H1 (cell line): ENCODE measurements at regions not wholly inside any gene's neighbourhood (a gene's known extent, or its start where the extent isn't known, plus 50 kb on each side); places are given as distances from the start of the nearest gene placed in this dataset.

ENCODE experiments used
- CTCF ChIA-PET: fragments of 300-600 bp; sonication (Branson Sonifier 250); formaldehyde crosslinking; loops from one replicate; lab custom pipeline; 2021; ENCODE audit not compliant: partially characterized antibody; lab: Charles Lee
- POLR2A ChIA-PET: fragments of 300-600 bp; sonication (Branson Sonifier 250); formaldehyde crosslinking; loops from one replicate; lab custom pipeline; 2021; ENCODE audit warnings: inconsistent platforms; ENCODE audit not compliant: partially characterized antibody; lab: Charles Lee
- DNase-seq, 2 experiments: peaks; one replicate each; pipeline versions ENCODE4 v3.0.0 to v3.0.0-alpha.2; 2010 to 2022; ENCODE audit warnings: low spot score in 2 of 2, low read depth in 1 of 2, mixed read lengths in 1 of 2
- FAIRE-seq: peaks from 2 replicates; lab custom pipeline; 2011; peaks lifted over from hg19 to GRCh38; lab: Jason Lieb, UNC
- H2AFZ ChIP-seq: 2 replicates; pipeline ENCODE4 v1.8.1; 2012; ENCODE audit warnings: low read length, inconsistent platforms
- H2AK5ac ChIP-seq: 2 replicates; pipeline ENCODE4 v1.6.1; 2013; ENCODE audit warnings: low read depth, low read length
- H2BK120ac ChIP-seq: replicated peaks from 2 replicates; pipeline ENCODE3; 2013; ENCODE audit warnings: low read depth, low read length, inconsistent platforms
- H2BK12ac ChIP-seq: 2 replicates; pipeline ENCODE4 v1.6.1; 2013; ENCODE audit warnings: low read depth, low read length
- H2BK15ac ChIP-seq: 2 replicates; pipeline ENCODE4 v1.6.1; 2013; ENCODE audit warnings: low read length
- H2BK20ac ChIP-seq: 2 replicates; pipeline ENCODE4 v1.6.1; 2013; ENCODE audit warnings: low read length
- H2BK5ac ChIP-seq: 2 replicates; pipeline ENCODE4 v1.6.1; 2013; ENCODE audit warnings: low read depth, low read length
- H3K14ac ChIP-seq: 2 replicates; pipeline ENCODE4 v1.6.1; 2013; ENCODE audit warnings: inconsistent platforms; ENCODE audit not compliant: insufficient read length
- H3K18ac ChIP-seq: 2 replicates; pipeline ENCODE4 v1.6.1; 2013; ENCODE audit warnings: low read length; ENCODE audit errors: extremely low read depth
- H3K23ac ChIP-seq: 2 replicates; pipeline ENCODE4 v1.6.1; 2013; ENCODE audit warnings: inconsistent platforms; ENCODE audit not compliant: insufficient read length
- H3K23me2 ChIP-seq: 2 replicates; pipeline ENCODE4 v1.6.1; 2013; ENCODE audit warnings: low read depth, low read length
- H3K27ac ChIP-seq: 2 replicates; pipeline ENCODE4 v1.6.1; 2011; ENCODE audit warnings: low read depth, low read length, inconsistent platforms
- H3K27me3 ChIP-seq, 4 experiments: replicated peaks in 1 of 4; 1 replicate in 1 of 4; 2 replicates in 3 of 4; pipeline versions ENCODE4 v1.6.1 to v1.8.1; 2011 to 2013; ENCODE audit warnings: low read length in 3 of 4, mild to moderate bottlenecking in 3 of 4, inconsistent platforms in 2 of 4, mixed read lengths in 2 of 4, moderate library complexity in 1 of 4; ENCODE audit not compliant: control insufficient read depth in 3 of 4, insufficient read depth in 3 of 4; ENCODE audit errors: extremely low read depth in 1 of 4
- H3K36me3 ChIP-seq, 4 experiments: 2 replicates each; pipeline versions ENCODE4 v1.6.1 to v1.8.1; 2011 to 2013; ENCODE audit warnings: mild to moderate bottlenecking in 4 of 4, low read length in 3 of 4, moderate library complexity in 2 of 4, control low read depth in 1 of 4, inconsistent platforms in 1 of 4; ENCODE audit not compliant: insufficient read depth in 4 of 4, control insufficient read depth in 2 of 4
- H3K4ac ChIP-seq: replicated peaks from 2 replicates; pipeline ENCODE3; 2013; ENCODE audit warnings: low read length, low read depth, mixed read lengths, inconsistent platforms; ENCODE audit not compliant: insufficient read length
- H3K4me1 ChIP-seq, 4 experiments: replicated peaks in 1 of 4; 1 replicate in 1 of 4; 2 replicates in 3 of 4; pipeline versions ENCODE4 v1.6.1 to v1.8.1; 2011 to 2013; ENCODE audit warnings: low read length in 3 of 4, inconsistent platforms in 2 of 4, mixed read lengths in 1 of 4; ENCODE audit not compliant: insufficient read depth in 4 of 4, control insufficient read depth in 3 of 4
- H3K4me2 ChIP-seq, 2 experiments: 2 replicates each; pipeline versions ENCODE4 v1.6.1 to v1.8.1; 2011 to 2013; ENCODE audit warnings: low read depth in 2 of 2, low read length in 2 of 2, control low read depth in 1 of 2, inconsistent platforms in 1 of 2, mild to moderate bottlenecking in 1 of 2; ENCODE audit not compliant: insufficient read depth in 1 of 2
- H3K4me3 ChIP-seq, 4 experiments: fragments of 200-600, 300-600 bp in 1 of 4; sonication (generic), shearing (Covaris generic), sonication (Bioruptor Twin) in 1 of 4; 2 replicates each; pipeline versions ENCODE4 v1.5.1 to v1.8.1; 2011 to 2016; ENCODE audit warnings: low read length in 4 of 4, low read depth in 3 of 4, control low read depth in 2 of 4, inconsistent platforms in 2 of 4, mild to moderate bottlenecking in 2 of 4, mixed read lengths in 1 of 4, moderate library complexity in 1 of 4; ENCODE audit not compliant: insufficient read depth in 2 of 4; ENCODE audit errors: extremely low read depth in 1 of 4
- H3K56ac ChIP-seq: replicated peaks from 2 replicates; pipeline ENCODE3; 2013; ENCODE audit warnings: low read depth, mild to moderate bottlenecking, mixed read lengths, low read length, inconsistent platforms; ENCODE audit not compliant: insufficient read length
- H3K79me1 ChIP-seq: 2 replicates; pipeline ENCODE4 v1.6.1; 2013; ENCODE audit warnings: low read depth, low read length, control low read depth
- H3K79me2 ChIP-seq, 2 experiments: 2 replicates each; pipeline versions ENCODE4 v1.6.1 to v1.8.1; 2012 to 2013; ENCODE audit warnings: low read length in 2 of 2, mild to moderate bottlenecking in 2 of 2, inconsistent platforms in 1 of 2; ENCODE audit not compliant: insufficient read depth in 2 of 2, control insufficient read depth in 1 of 2
- H3K9ac ChIP-seq, 4 experiments: replicated peaks in 1 of 4; 1 replicate in 1 of 4; 2 replicates in 3 of 4; pipeline versions ENCODE4 v1.6.1 to v1.8.1; 2011 to 2013; ENCODE audit warnings: low read depth in 3 of 4, low read length in 3 of 4, control low read depth in 2 of 4, mild to moderate bottlenecking in 2 of 4, moderate library complexity in 2 of 4, inconsistent platforms in 1 of 4; ENCODE audit errors: extremely low read depth in 1 of 4
- H3K9me3 ChIP-seq, 2 experiments: 2 replicates each; pipeline versions ENCODE4 v1.6.1 to v1.8.1; 2012 to 2013; ENCODE audit warnings: mild to moderate bottlenecking in 2 of 2, moderate library complexity in 2 of 2, control low read depth in 1 of 2, inconsistent platforms in 1 of 2, low read depth in 1 of 2, low read length in 1 of 2, mixed read lengths in 1 of 2; ENCODE audit not compliant: insufficient read depth in 2 of 2
- H4K20me1 ChIP-seq, 2 experiments: replicated peaks in 1 of 2; 2 replicates each; pipeline versions ENCODE3 to v1.8.1; 2011 to 2013; ENCODE audit warnings: inconsistent platforms in 2 of 2, low read length in 2 of 2, mild to moderate bottlenecking in 1 of 2; ENCODE audit not compliant: insufficient read depth in 2 of 2, control insufficient read depth in 1 of 2
- H4K5ac ChIP-seq: 2 replicates; pipeline ENCODE4 v1.6.1; 2013; ENCODE audit warnings: low read length, low read depth, mixed read lengths, inconsistent platforms; ENCODE audit not compliant: insufficient read length
- H4K8ac ChIP-seq: 2 replicates; pipeline ENCODE4 v1.8.0; 2013; ENCODE audit warnings: mild to moderate bottlenecking, moderate library complexity, low read length, inconsistent platforms; ENCODE audit not compliant: insufficient read depth; ENCODE audit errors: extremely low read depth
- H4K91ac ChIP-seq: replicated peaks from 2 replicates; pipeline ENCODE3; 2013; ENCODE audit warnings: low read length, mixed read lengths, inconsistent platforms; ENCODE audit not compliant: insufficient read length
- BACH1 ChIP-seq: IDR thresholded peaks from 2 replicates; pipeline ENCODE4 v1.6.1; 2012; ENCODE audit warnings: low read length, improper control_type of control experiment
- CTBP2 ChIP-seq: IDR thresholded peaks from 2 replicates; pipeline ENCODE4 v1.7.0; 2011; ENCODE audit warnings: borderline replicate concordance, mild to moderate bottlenecking, moderate library complexity, mixed read lengths, low read length; ENCODE audit not compliant: insufficient read depth, insufficient read length
- ZNF274 ChIP-seq: IDR thresholded peaks from 2 replicates; pipeline ENCODE4 v1.7.0; 2012; ENCODE audit warnings: low read length, borderline replicate concordance; ENCODE audit errors: extremely low read depth
- WGBS, 2 experiments: shearing (Covaris generic) in 1 of 2; methylation state at CpG; one replicate each; pipeline versions ENCODE4 v1.1.6 to v1.1.7; 2013 to 2015; ENCODE audit warnings: low lambda C conversion rate in 2 of 2, mixed read lengths in 2 of 2, inconsistent platforms in 1 of 2, low coverage in 1 of 2, missing lambda C conversion rate in 1 of 2; ENCODE audit not compliant: insufficient replicate concordance in 2 of 2, insufficient coverage in 1 of 2, insufficient read length in 1 of 2; ENCODE audit errors: extremely low coverage in 1 of 2, missing lambda C conversion rate in 1 of 2; 5-methylcytosine and 5-hydroxymethylcytosine counted together

DNA sequence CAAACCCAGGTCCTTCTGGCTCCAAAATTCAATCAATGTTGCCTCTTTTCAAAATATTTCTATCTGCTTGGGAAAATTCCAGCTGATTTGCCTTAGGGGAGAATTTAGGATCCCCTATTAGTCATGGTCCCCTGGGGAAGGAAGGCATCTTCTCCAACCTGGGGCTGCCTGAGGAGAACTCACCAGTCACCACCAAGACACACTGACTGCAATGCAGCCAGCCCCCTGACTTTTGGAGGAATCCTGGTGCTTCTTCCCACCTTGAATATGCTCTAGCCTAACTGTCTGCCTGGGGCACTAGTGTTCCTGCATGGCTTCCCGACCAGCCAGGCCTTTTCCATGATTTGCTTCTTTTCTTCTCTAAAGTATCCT lies 71.8 kb upstream of the BCL2L14 start:
- Histone ChIP-seq H4K8ac (no peak overlapping the region), H2BK12ac (no peak overlapping the region), H4K5ac (no peak overlapping the region), H3K9ac (no peak overlapping the region), H2BK20ac (no peak overlapping the region), H3K27me3 (no peaks in the 10 kb centered on the region), H3K79me2 (no peaks in the 10 kb centered on the region), H4K20me1 (no peaks in the 10 kb centered on the region), H3K23me2 (no peaks in the 10 kb centered on the region), H2BK120ac (no peak overlapping the region), H2AK5ac (no peak overlapping the region), H3K4me1 (no peaks in the 10 kb centered on the region), H3K79me1 (no peaks in the 10 kb centered on the region), H4K91ac (no peak overlapping the region), H3K14ac (no peak overlapping the region), H3K4me2 (no peak overlapping the region), H3K9me3 (no peaks in the 10 kb centered on the region), H3K4me3 (no peak overlapping the region), H2BK5ac (no peak overlapping the region), H3K4ac (no peak overlapping the region), H2AFZ (no peak overlapping the region), H3K27ac (no peak overlapping the region), H3K36me3 (no peaks in the 10 kb centered on the region), H3K23ac (no peak overlapping the region), H2BK15ac (no peak overlapping the region), H3K18ac (no peak overlapping the region), H3K56ac (no peak overlapping the region)
- TF ChIP-seq BACH1 (no peak), CTBP2 (no peak), ZNF274 (no peak)
- DNase-seq: no peak
- POLR2A ChIA-PET: no interaction called here
- 100% methylated on average over 1 of the region's 1 CpG; no CpG with 5 or more reads in 1 of the 2 experiments for WGBS, 2 experiments
- CTCF ChIA-PET: interaction anchor here (0.7 to 1.1 kb wide), 3 partner anchors 11 to 282 kb away, joined by 3 read pairs; no protein-coding TSS in a partner anchor
- FAIRE-seq: no peak
